Transverse colon (tissue), 4 donors: ENCODE measurements at regions not wholly inside any gene's neighbourhood (a gene's known extent, or its start where the extent isn't known, plus 50 kb on each side); places are given as distances from the start of the nearest gene placed in this dataset.

ENCODE experiments used
- DNase-seq: peaks from one replicate; pipeline ENCODE4 v3.0.0-alpha.2; 2019
- H3K27ac ChIP-seq, 4 donors: fragments of 200-600 bp; sonication (generic); 2 replicates each; pipeline ENCODE4 v1.5.1; 2016 to 2018; ENCODE audit warnings: inconsistent platforms in 4 of 4
- H3K27me3 ChIP-seq: fragments of 200-600 bp; sonication (generic); 2 replicates; pipeline ENCODE4 v1.5.1; 2017; ENCODE audit warnings: inconsistent platforms
- H3K36me3 ChIP-seq, 4 donors: fragments of 200-600 bp; sonication (generic); 2 replicates each; pipeline ENCODE4 v1.5.1; 2017 to 2019; ENCODE audit warnings: inconsistent platforms in 4 of 4
- H3K4me1 ChIP-seq, 4 donors: fragments of 200-600 bp; sonication (generic); 2 replicates each; pipeline ENCODE4 v1.5.1; 2017 to 2020; ENCODE audit warnings: inconsistent platforms in 4 of 4
- H3K4me3 ChIP-seq, 4 donors: fragments of 200-600 bp; sonication (generic); 1 replicate in 1 of 4; 2 replicates in 3 of 4; pipeline versions ENCODE4 v1.5.1 to v1.6.1; 2017 to 2019; ENCODE audit warnings: inconsistent platforms in 4 of 4
- H3K9me3 ChIP-seq, 2 donors: fragments of 200-600 bp; sonication (generic); 2 replicates each; pipeline ENCODE4 v1.5.1; 2017 to 2019; ENCODE audit warnings: inconsistent platforms in 2 of 2
- EP300 ChIP-seq: sonication (generic); formaldehyde crosslinking; IDR thresholded peaks from one replicate; pipeline ENCODE4 v1.6.1; 2017; ENCODE audit warnings: antibody characterized with exemption, low read depth
- POLR2A ChIP-seq: fragments of 450-650 bp; IDR thresholded peaks from one replicate; pipeline ENCODE4 v1.6.1; 2016; ENCODE audit warnings: antibody characterized with exemption, mild to moderate bottlenecking, moderate library complexity
- POLR2AphosphoS5 ChIP-seq, 3 donors: sonication (generic); formaldehyde crosslinking; IDR thresholded peaks; one replicate each; pipeline ENCODE4 v1.6.1; 2016; ENCODE audit warnings: antibody characterized with exemption in 3 of 3
- WGBS, 2 donors: methylation state at CpG; one replicate each; pipeline ENCODE4 v1.1.5; 2018; ENCODE audit warnings: low coverage in 1 of 2; 5-methylcytosine and 5-hydroxymethylcytosine counted together
- in situ Hi-C, 4 donors: fragments of 200-750 bp; cut with MboI; loops; one replicate each; pipeline versions ENCODE4 v1.15.0 to v1.15.1; 2017; ENCODE audit warnings: low sequenced_read_pairs in 3 of 4, low pct_ligation_motif_present in 1 of 4, low pct_unique_long_range_greater_than_20kb in 1 of 4
- intact Hi-C: fragments of 100-400 bp; cut with DNase I; formaldehyde crosslinking; loops from one replicate; pipeline ENCODE4 v1.15.1; 2023; ENCODE audit warnings: low total_unique reads
- TF ChIP-seq, protein P1 (sequence below), 5 experiments: fragments of 200-600 bp in 3 of 5; fragments of 450-650 bp in 2 of 5; sonication (generic) in 3 of 5; IDR thresholded peaks; 1 replicate in 2 of 5; 2 replicates in 3 of 5; pipeline ENCODE4 v1.5.1; 2016 to 2017; ENCODE audit warnings: antibody characterized with exemption in 5 of 5, inconsistent platforms in 3 of 5, mild to moderate bottlenecking in 2 of 5, moderate library complexity in 1 of 5

DNA sequence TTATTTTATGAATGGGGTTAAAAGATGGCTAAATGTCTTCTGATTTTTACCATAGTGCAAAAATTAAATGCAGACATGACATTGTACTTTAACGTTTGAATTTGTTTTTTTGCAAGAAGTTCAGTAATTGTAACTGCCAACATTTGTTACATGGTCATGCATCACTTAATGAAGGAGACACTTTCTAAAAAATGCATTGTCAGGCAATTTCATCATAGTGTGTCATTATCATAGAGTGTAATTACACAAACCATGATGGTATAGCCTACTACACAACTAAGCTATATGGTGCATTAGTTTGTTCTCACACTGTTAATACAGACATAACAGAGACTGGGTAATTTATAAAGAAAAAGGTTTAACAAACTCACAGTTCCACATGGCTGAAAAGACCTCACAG lies 50.0 kb upstream of the NAA35 start:
- TF ChIP-seq EP300, result no peak
- no peak for TF ChIP-seq POLR2AphosphoS5 (IDR thresholded peaks at IDR 0.05)
- no peak for TF ChIP-seq POLR2A
- TF ChIP-seq, protein P1, sequence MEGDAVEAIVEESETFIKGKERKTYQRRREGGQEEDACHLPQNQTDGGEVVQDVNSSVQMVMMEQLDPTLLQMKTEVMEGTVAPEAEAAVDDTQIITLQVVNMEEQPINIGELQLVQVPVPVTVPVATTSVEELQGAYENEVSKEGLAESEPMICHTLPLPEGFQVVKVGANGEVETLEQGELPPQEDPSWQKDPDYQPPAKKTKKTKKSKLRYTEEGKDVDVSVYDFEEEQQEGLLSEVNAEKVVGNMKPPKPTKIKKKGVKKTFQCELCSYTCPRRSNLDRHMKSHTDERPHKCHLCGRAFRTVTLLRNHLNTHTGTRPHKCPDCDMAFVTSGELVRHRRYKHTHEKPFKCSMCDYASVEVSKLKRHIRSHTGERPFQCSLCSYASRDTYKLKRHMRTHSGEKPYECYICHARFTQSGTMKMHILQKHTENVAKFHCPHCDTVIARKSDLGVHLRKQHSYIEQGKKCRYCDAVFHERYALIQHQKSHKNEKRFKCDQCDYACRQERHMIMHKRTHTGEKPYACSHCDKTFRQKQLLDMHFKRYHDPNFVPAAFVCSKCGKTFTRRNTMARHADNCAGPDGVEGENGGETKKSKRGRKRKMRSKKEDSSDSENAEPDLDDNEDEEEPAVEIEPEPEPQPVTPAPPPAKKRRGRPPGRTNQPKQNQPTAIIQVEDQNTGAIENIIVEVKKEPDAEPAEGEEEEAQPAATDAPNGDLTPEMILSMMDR (IDR thresholded peaks at IDR 0.05), result no peak
- Histone ChIP-seq H3K27me3 (no peaks in the 10 kb centered on the region), H3K27ac (no peak overlapping the region), H3K4me3 (no peak overlapping the region), H3K9me3 (no peaks in the 10 kb centered on the region), H3K4me1 (no peaks in the 10 kb centered on the region), H3K36me3 (peaks cover 0 to 2% (median 0%) of the 10 kb centered on the region in 4 donors)
- intact Hi-C loops (no loop called here), in situ Hi-C loops (no loop called here)
- DNase-seq, result no peak
- WGBS, 2 donors, result 62 to 70% methylated on average over 1 of the region's 1 CpG
